ENCODE measurements at regions not wholly inside any gene's neighbourhood (a gene's known extent, or its start where the extent isn't known, plus 50 kb on each side); places are given as distances from the start of the nearest gene placed in this dataset.
"Not testable (repeated sequence)": the region's sequence is repeated elsewhere in the genome, so short reads cannot be mapped to it uniquely, and the experiment has no call there.

DNA sequence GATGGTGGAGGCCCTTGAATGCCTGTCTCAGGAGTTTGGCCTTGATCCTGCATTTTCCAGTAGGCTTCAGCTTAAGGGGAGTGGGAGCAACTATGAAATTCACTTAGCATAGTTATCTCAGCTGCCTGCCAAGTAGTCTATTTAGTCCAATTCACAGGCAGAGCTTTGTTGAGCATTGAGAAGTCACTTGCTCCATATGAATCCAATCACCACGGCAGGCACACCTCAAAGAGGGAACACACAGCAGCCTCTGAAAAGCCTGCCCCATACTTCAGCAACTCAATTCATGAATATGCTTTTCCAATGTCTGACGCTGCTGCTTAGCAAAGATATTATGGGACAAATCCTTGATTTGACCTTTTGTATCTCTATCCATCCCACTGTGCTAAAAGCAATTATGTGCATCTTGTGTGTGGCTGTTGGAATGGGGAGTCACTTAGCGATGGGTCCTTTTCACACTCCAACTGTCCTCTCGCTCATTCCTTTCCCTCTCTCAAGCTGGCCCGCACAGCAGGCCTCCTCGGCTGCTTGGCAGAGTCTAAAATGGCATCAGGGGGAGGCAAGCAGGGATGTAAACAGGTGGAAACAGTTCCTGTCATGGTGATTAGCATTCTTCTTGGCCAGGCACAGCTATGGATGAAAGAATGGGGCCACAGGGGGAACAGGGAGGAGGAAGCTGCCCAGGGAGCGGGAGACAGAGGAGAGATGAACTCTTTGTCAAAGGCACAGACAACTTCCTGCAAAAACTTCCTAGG is 56.0 kb upstream of the LRPPRC start:
- no peak overlapping the region for H3K27ac Mint-ChIP-seq
- DNase-seq (no peak), ATAC-seq (replicated peaks) (no peak)
- H3K36me3 Mint-ChIP-seq (ENCODE audit: insufficient read depth): no peaks in the 10 kb centered on the region
- no peaks in the 10 kb centered on the region for H3K4me1 Mint-ChIP-seq (ENCODE audit: low read depth in 2 of 2)
- H3K9me3 Mint-ChIP-seq: no peaks in the 10 kb centered on the region
- no peak overlapping the region for H3K4me3 Mint-ChIP-seq
- peaks cover 7 to 10% of the 10 kb centered on the region in 2 donors for H3K27me3 Mint-ChIP-seq

DNA sequence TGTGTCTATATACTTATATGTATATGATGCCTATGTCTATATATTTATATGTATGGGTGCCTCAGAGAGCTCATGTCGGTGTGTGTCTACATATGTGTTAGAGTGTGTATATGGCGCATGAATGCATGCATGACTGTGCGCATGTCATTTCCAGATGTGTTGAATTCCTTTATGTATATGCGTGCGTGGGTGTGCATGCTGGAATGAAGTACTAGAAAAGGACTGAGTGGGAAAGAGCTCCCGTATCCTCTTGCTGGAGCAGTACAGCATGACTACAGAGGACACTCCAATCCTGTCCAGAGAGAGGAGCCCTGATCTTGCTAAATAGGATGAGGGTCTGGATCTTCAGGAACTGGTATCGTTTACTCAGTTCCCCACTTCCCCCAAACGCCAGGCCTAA is 56.8 kb upstream of the LRPPRC start:
- ATAC-seq (replicated peaks) (no peak), DNase-seq (no peak)
- peaks cover 4 to 7% of the 10 kb centered on the region in 2 donors for H3K27me3 Mint-ChIP-seq
- no peaks in the 10 kb centered on the region for H3K4me1 Mint-ChIP-seq (ENCODE audit: low read depth in 2 of 2)
- H3K27ac Mint-ChIP-seq: no peak overlapping the region
- H3K36me3 Mint-ChIP-seq (ENCODE audit: insufficient read depth): no peaks in the 10 kb centered on the region
- no peak overlapping the region for H3K4me3 Mint-ChIP-seq
- no peaks in the 10 kb centered on the region for H3K9me3 Mint-ChIP-seq

DNA sequence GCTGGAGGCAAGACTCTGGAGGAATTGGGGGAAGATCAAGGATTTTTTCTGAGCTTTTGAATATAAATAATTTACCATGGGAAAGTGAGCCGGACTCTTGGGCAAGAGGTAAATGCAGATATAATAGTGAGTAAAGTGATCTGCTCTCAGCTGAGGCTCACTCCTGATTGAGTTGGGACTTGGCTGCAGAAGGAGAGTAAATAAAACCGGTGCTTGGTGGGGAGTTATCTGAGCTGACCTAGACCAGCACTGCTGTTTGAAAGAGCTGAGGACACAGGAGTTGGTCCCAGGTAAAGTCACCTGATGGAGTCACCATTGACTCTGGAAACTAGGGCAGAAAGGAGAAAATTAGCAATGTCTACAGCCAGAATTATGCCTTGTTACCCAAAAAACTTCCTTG is 57.3 kb upstream of the LRPPRC start:
- DNase-seq (no peak), ATAC-seq (replicated peaks) (no peak)
- Mint-ChIP-seq H3K27ac (no peak overlapping the region), H3K36me3 (ENCODE audit: insufficient read depth) (no peaks in the 10 kb centered on the region), H3K4me1 (ENCODE audit: low read depth in 2 of 2) (no peaks in the 10 kb centered on the region), H3K27me3 (peaks cover 0 to 7% of the 10 kb centered on the region in 2 donors), H3K9me3 (no peaks in the 10 kb centered on the region), H3K4me3 (no peak overlapping the region)

DNA sequence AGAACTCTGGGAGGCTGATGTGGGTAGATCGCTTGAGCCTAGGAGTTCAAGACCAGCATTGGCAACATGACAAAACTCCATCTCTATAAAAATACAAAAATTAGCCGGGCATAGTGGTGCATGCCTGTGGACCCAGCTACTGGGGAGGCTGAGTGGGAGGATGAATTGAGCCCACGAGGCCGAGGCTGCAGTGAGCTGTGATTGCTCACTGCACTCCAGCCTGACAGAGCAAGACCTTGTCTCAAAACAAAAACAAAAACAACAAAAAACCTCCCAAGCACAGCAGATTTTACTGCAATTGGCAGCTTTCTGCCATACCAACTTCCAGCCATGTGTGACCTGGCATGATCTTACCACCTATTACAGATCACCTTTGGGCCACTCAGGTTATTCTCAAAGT is 57.7 kb upstream of the LRPPRC start:
- Mint-ChIP-seq H3K27ac (no peak overlapping the region), H3K9me3 (no peaks in the 10 kb centered on the region), H3K27me3 (peaks cover 0 to 7% of the 10 kb centered on the region in 2 donors), H3K4me3 (no peak overlapping the region), H3K36me3 (ENCODE audit: insufficient read depth) (no peaks in the 10 kb centered on the region), H3K4me1 (ENCODE audit: low read depth in 2 of 2) (no peaks in the 10 kb centered on the region)
- DNase-seq (no peak), ATAC-seq (replicated peaks) (no peak)

DNA sequence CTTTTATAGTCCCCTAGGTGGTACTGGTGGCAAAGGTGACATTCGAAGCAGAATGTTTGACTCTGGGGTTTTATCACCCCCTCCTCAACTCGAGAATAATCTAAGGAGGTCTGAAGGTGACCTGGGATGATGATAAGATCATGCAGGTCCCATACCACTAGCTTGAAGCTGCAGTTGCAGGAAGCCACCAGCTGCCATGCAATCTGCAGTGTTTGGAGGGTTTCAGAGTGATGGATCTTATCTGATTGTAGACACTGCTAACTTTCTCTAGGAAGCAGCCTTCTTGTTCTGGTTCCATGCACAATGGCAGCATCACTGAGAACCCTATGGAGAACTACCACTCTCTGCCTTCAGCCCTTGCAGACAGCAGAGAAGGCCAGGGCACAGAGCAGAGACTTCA is 59.4 kb upstream of the LRPPRC start:
- no peak overlapping the region for H3K27ac Mint-ChIP-seq
- no peaks in the 10 kb centered on the region for H3K27me3 Mint-ChIP-seq
- no peaks in the 10 kb centered on the region for H3K36me3 Mint-ChIP-seq (ENCODE audit: insufficient read depth)
- H3K4me3 Mint-ChIP-seq: no peak overlapping the region
- ATAC-seq (replicated peaks) (no peak), DNase-seq (no peak)
- no peaks in the 10 kb centered on the region for H3K9me3 Mint-ChIP-seq
- no peaks in the 10 kb centered on the region for H3K4me1 Mint-ChIP-seq (ENCODE audit: low read depth in 2 of 2)

GRCh38 chr2:44055664-44056063 is 59.9 kb upstream of the LRPPRC start:
- Mint-ChIP-seq H3K27me3 (no peaks in the 10 kb centered on the region), H3K36me3 (ENCODE audit: insufficient read depth) (no peaks in the 10 kb centered on the region), H3K9me3 (no peaks in the 10 kb centered on the region), H3K4me1 (ENCODE audit: low read depth in 2 of 2) (no peaks in the 10 kb centered on the region), H3K4me3 (no peak overlapping the region), H3K27ac (no peak overlapping the region)
- ATAC-seq (replicated peaks): no peak
- no peak for DNase-seq

DNA sequence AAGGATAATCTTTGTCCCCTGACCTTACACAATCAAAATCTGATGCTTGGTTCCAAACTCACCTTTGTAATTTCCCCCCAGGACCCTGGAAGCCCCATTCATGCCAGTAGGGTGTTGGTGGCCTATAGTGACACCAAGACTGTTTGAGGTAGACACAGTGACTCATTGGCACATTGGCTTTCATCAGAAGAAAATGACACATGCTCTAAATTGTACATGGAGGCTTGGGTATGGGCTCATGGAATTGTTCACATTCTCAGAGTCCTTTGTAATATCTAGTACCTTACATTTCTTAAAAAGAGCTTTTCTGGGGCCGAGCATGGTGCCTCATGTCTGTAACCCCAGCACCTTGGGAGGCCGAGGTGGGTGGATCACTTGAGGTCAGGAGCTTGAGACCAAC is 61.2 kb upstream of the LRPPRC start:
- Mint-ChIP-seq H3K27me3 (no peaks in the 10 kb centered on the region), H3K27ac (no peak overlapping the region)

DNA sequence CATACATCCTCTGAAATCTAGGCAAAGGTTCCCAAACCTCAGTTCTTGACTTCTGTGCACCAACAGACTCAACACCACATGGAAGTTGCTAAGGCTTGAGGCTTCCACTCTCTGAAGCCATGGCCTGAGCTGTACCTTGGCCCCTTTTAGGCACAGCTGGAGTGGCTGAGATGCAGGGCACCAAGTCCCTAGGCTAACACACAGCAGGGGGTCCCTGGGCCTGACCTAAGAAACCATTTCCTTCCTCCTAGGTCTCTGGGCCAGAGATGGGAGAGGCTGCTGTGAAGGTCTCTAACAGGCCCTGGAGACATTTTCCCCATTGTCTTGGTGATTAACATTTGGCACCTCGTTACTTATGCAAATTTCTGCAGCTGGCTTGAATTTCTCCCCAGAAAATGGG is 64.5 kb upstream of the LRPPRC start:
- ATAC-seq (replicated peaks); H3K36me3 Mint-ChIP-seq (ENCODE audit: insufficient read depth); H3K4me3 Mint-ChIP-seq; H3K27ac Mint-ChIP-seq; DNase-seq; H3K4me1 Mint-ChIP-seq (ENCODE audit: low read depth in 2 of 2); H3K9me3 Mint-ChIP-seq: not testable (repeated sequence)
- H3K27me3 Mint-ChIP-seq: peaks cover 16 to 24% of the 10 kb centered on the region in 2 donors

More for the DNA sequence above, 61.2 kb upstream of the LRPPRC start:
- no peak for ATAC-seq (replicated peaks)
- H3K36me3 Mint-ChIP-seq (ENCODE audit: insufficient read depth): no peaks in the 10 kb centered on the region
- no peaks in the 10 kb centered on the region for H3K9me3 Mint-ChIP-seq
- no peak for DNase-seq
- no peak overlapping the region for H3K4me3 Mint-ChIP-seq
- H3K4me1 Mint-ChIP-seq (ENCODE audit: low read depth in 2 of 2): no peaks in the 10 kb centered on the region

DNA sequence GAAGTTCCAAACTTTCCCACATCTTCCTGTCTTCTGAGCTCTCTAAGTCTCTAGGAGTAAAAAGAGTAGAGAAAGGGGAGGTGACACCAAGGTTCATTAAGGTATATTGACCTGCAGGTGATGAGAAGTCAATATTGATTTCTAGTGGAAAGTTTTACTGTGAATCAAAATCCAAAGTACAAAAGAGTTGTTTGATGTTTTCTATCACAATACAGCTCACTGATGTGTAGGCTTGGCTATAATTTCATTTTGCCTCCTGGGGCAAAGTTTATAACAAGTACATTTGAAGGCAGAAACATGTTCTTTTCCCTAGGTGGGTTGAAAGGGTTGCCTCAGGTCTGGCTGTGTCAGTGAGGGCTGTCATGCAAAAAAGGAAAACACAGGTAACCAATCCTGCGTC is 65.2 kb upstream of the LRPPRC start:
- Mint-ChIP-seq H3K36me3 (ENCODE audit: insufficient read depth) (no peaks in the 10 kb centered on the region), H3K4me1 (ENCODE audit: low read depth in 2 of 2) (peaks cover 0 to 1% of the 10 kb centered on the region in 2 donors), H3K27ac (no peak overlapping the region), H3K9me3 (no peaks in the 10 kb centered on the region), H3K27me3 (peaks cover 16 to 24% of the 10 kb centered on the region in 2 donors), H3K4me3 (no peak overlapping the region)
- DNase-seq (no peak), ATAC-seq (replicated peaks) (no peak)

DNA sequence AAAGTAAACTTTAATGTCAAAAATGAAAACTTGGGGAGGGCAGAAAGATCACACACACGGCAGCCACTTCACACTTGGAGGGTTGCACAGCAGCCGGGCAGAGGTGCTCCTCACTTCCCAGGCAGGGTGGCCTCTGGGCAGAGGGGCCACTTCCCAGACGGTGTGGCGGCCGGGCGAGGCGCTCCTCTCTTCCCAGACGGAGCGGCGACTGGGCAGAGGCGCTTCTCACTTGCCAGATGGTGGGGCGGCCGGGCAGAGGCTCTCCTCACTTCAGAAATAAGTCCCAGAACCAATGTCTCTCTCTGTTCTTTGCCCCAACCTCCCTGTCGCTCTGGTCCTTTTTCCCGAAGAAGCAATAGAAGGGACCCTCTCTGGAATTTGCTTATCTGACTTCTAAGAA is 65.7 kb upstream of the LRPPRC start:
- no peak for ATAC-seq (replicated peaks)
- Mint-ChIP-seq H3K27me3 (peaks cover 16 to 24% of the 10 kb centered on the region in 2 donors), H3K36me3 (ENCODE audit: insufficient read depth) (no peaks in the 10 kb centered on the region), H3K9me3 (no peaks in the 10 kb centered on the region), H3K4me3 (no peak overlapping the region), H3K27ac (no peak overlapping the region), H3K4me1 (ENCODE audit: low read depth in 2 of 2) (peaks cover 0 to 1% of the 10 kb centered on the region in 2 donors)
- no peak for DNase-seq

DNA sequence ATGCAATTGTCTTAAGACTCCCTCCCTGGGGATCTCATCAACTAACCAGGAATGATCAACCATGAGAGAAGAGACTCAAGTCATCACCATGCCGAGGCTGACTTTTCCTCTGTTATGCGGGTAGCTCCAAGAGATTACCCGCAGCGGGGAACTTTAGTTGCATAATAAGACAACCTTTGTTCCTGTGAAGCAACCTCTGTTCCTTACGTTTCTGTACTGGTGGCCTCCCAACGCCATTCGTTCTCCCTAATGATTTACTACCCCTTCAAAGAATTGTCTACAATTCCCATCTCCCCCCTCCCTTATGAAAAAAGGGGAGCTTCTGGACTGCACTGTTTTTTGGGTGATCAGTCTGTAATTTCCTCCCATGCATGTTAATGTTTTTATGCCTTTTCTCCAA is 66.1 kb upstream of the LRPPRC start:
- ATAC-seq (replicated peaks) (no peak), DNase-seq (no peak)
- H3K4me1 Mint-ChIP-seq (ENCODE audit: low read depth in 2 of 2): peaks cover 0 to 1% of the 10 kb centered on the region in 2 donors
- peaks cover 16 to 24% of the 10 kb centered on the region in 2 donors for H3K27me3 Mint-ChIP-seq
- H3K4me3 Mint-ChIP-seq: no peak overlapping the region
- H3K27ac Mint-ChIP-seq: no peak overlapping the region
- no peaks in the 10 kb centered on the region for H3K9me3 Mint-ChIP-seq
- no peaks in the 10 kb centered on the region for H3K36me3 Mint-ChIP-seq (ENCODE audit: insufficient read depth)

- no peak for ATAC-seq (replicated peaks)
- no peak overlapping the region for H3K4me3 Mint-ChIP-seq
These were observed 67.2 kb upstream of the LRPPRC start for GRCh38 chr2:44063033-44063432.

GRCh38 chr2:44064281-44064680 is 68.5 kb upstream of the LRPPRC start:
- H3K27ac Mint-ChIP-seq; DNase-seq; H3K36me3 Mint-ChIP-seq (ENCODE audit: insufficient read depth); H3K4me3 Mint-ChIP-seq; ATAC-seq (replicated peaks); H3K4me1 Mint-ChIP-seq (ENCODE audit: low read depth in 2 of 2); H3K9me3 Mint-ChIP-seq: not testable (repeated sequence)
- peaks cover 16 to 24% of the 10 kb centered on the region in 2 donors for H3K27me3 Mint-ChIP-seq

More at GRCh38 chr2:44063033-44063432, 67.2 kb upstream of the LRPPRC start:
- DNase-seq: no peak
- H3K27ac Mint-ChIP-seq: no peak overlapping the region
- H3K9me3 Mint-ChIP-seq: no peaks in the 10 kb centered on the region
- no peaks in the 10 kb centered on the region for H3K36me3 Mint-ChIP-seq (ENCODE audit: insufficient read depth)
- H3K4me1 Mint-ChIP-seq (ENCODE audit: low read depth in 2 of 2): peaks cover 0 to 1% of the 10 kb centered on the region in 2 donors
- H3K27me3 Mint-ChIP-seq: peaks cover 16 to 24% of the 10 kb centered on the region in 2 donors

DNA sequence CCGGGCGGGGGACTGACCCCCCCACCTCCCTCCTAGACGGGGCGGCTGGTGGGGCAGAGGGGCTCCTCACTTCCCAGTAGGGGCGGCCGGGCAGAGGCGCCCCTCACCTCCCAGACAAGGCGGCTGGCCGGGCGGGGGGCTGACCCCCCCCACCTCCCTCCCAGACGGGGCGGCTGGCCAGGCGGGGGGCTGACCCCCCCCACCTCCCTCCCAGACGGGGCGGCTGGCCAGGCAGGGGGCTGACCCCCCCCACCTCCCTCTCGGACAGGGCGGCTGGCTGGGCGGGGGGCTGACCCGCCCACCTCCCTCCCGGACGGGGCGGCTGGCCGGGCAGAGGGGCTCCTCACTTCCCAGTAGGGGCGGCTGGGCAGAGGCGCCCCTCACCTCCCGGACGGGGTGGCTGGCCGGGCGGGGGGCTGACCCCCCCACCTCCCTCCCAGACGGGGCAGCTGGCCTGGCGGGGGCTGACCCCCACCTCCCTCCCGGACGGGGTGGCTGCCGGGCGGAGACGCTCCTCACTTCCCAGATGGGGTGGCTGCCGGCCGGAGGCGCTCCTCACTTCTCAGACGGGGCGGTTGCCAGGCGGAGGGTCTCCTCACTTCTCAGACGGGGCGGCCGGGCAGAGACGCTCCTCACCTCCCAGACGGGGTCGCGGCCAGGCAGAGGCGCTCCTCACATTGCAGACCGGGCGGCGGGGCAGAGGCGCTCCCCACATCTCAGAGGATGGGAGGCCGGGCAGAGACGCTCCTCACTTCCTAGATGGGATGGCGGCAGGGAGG is 71.4 kb upstream of the LRPPRC start:
- H3K4me3 Mint-ChIP-seq; DNase-seq; H3K36me3 Mint-ChIP-seq (ENCODE audit: insufficient read depth); ATAC-seq (replicated peaks); H3K4me1 Mint-ChIP-seq (ENCODE audit: low read depth in 2 of 2); H3K9me3 Mint-ChIP-seq; H3K27ac Mint-ChIP-seq: not testable (repeated sequence)
- H3K27me3 Mint-ChIP-seq: peaks cover 16 to 40% of the 10 kb centered on the region in 2 donors

Data from effector memory CD8-positive, alpha-beta T cell (primary cell).